WTC11 (cell line): ENCODE measurements at regions not wholly inside any gene's neighbourhood (a gene's known extent, or its start where the extent isn't known, plus 50 kb on each side); places are given as distances from the start of the nearest gene placed in this dataset.

Source experiments
- AR ChIP-seq: fragments of 250-450 bp; sonication (Bioruptor Pico); IDR thresholded peaks from 2 replicates; pipeline ENCODE4 v1.9.0; 2021; ENCODE audit warnings: mild to moderate bottlenecking
- ATF2 ChIP-seq: sonication (generic); formaldehyde crosslinking; IDR thresholded peaks from 2 replicates; pipeline ENCODE4 v1.8.1; 2022; ENCODE audit warnings: low read depth, missing genetic modification reagents, borderline replicate concordance
- ATF6 ChIP-seq: sonication (generic); formaldehyde crosslinking; IDR thresholded peaks from 2 replicates; pipeline ENCODE4 v1.8.1; 2023; ENCODE audit warnings: mild to moderate bottlenecking, missing genetic modification reagents
- CBFB ChIP-seq: sonication (generic); formaldehyde crosslinking; IDR thresholded peaks from 2 replicates; pipeline ENCODE4 v1.8.1; 2022; ENCODE audit warnings: mild to moderate bottlenecking, low read depth, missing genetic modification reagents
- CTCF ChIP-seq: fragments of 200-600 bp; IDR thresholded peaks from 2 replicates; pipeline ENCODE4 v1.8.0; 2022; ENCODE audit warnings: antibody characterized with exemption
- E2F1 ChIP-seq: sonication (generic); formaldehyde crosslinking; IDR thresholded peaks from 2 replicates; pipeline ENCODE4 v1.8.0; 2022; ENCODE audit warnings: mild to moderate bottlenecking, missing genetic modification reagents
- ERG ChIP-seq: fragments of 250-450 bp; sonication (Bioruptor Pico); IDR thresholded peaks from 2 replicates; pipeline ENCODE4 v1.8.0; 2021; ENCODE audit warnings: mild to moderate bottlenecking
- HMGA2 ChIP-seq: fragments of 250-450 bp; sonication (Bioruptor Pico); IDR thresholded peaks from 2 replicates; pipeline ENCODE4 v1.4.0; 2021; ENCODE audit warnings: mild to moderate bottlenecking, moderate library complexity
- USF1 ChIP-seq: sonication (generic); formaldehyde crosslinking; IDR thresholded peaks from 2 replicates; pipeline ENCODE4 v1.8.0; 2022; ENCODE audit warnings: mild to moderate bottlenecking, missing genetic modification reagents
- ZBTB21 ChIP-seq: sonication (generic); formaldehyde crosslinking; IDR thresholded peaks from 2 replicates; pipeline ENCODE4 v1.8.1; 2023; ENCODE audit warnings: mild to moderate bottlenecking, missing genetic modification reagents, borderline replicate concordance
- ZNF263 ChIP-seq: sonication (generic); formaldehyde crosslinking; IDR thresholded peaks from 2 replicates; pipeline ENCODE4 v1.8.1; 2022; ENCODE audit warnings: low read depth, mild to moderate bottlenecking, moderate library complexity, missing genetic modification reagents

GRCh38 chr2:108079736-108080135 lies 93.4 kb downstream of the SLC5A7 start:
- no peak for TF ChIP-seq CTCF
- TF ChIP-seq ZNF263 (CRISPR knock-in tag) = no peak
- TF ChIP-seq ZBTB21 (CRISPR knock-in tag) = no peak
- TF ChIP-seq ATF2 (CRISPR knock-in tag) = no peak
- no peak for TF ChIP-seq E2F1
- TF ChIP-seq USF1 = no peak
- TF ChIP-seq ATF6 (CRISPR knock-in tag) = no peak
- no peak for TF ChIP-seq ERG (CRISPR knock-in tag)
- TF ChIP-seq CBFB (CRISPR knock-in tag) = no peak
- TF ChIP-seq HMGA2 = no peak
- no peak for TF ChIP-seq AR (CRISPR knock-in tag)
